ENCODE measurements at regions not wholly inside any gene's neighbourhood (a gene's known extent, or its start where the extent isn't known, plus 50 kb on each side); places are given as distances from the start of the nearest gene placed in this dataset.

DNA sequence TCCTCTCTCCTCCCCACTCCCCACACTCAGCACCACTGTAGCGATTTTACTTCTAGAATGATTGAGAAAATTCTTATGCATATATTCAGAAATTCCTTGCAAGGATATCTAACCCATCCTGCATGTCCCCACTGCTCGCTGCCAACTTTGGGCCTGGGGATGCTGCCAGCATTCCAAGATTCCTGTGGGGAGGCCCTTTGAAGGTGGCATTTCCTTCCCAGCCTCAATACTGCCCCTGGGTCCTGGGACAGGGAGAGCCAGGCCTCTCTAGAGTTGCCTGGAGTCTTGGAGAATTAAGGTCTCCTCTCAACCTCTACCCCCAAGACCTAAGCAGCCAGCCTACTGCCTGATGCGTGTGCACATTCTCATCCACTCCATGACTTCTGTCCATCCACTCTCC lies 303.5 kb downstream of the NEBL start:
- TF ChIP-seq, protein P1, sequence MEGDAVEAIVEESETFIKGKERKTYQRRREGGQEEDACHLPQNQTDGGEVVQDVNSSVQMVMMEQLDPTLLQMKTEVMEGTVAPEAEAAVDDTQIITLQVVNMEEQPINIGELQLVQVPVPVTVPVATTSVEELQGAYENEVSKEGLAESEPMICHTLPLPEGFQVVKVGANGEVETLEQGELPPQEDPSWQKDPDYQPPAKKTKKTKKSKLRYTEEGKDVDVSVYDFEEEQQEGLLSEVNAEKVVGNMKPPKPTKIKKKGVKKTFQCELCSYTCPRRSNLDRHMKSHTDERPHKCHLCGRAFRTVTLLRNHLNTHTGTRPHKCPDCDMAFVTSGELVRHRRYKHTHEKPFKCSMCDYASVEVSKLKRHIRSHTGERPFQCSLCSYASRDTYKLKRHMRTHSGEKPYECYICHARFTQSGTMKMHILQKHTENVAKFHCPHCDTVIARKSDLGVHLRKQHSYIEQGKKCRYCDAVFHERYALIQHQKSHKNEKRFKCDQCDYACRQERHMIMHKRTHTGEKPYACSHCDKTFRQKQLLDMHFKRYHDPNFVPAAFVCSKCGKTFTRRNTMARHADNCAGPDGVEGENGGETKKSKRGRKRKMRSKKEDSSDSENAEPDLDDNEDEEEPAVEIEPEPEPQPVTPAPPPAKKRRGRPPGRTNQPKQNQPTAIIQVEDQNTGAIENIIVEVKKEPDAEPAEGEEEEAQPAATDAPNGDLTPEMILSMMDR (conservative IDR thresholded peaks at IDR 0.05 in 1 of 2, IDR thresholded peaks at IDR 0.05 in 1 of 2; ENCODE audit: extremely low read depth in 1 of 2, insufficient read depth in 1 of 2, low read depth in 1 of 2, low read length in 2 of 2) = no peak
- no peak for TF ChIP-seq EZH2 (IDR thresholded peaks at IDR 0.05; ENCODE audit: borderline replicate concordance, low read length)

Measured in mammary epithelial cell (primary cell).